ENCODE measurements at regions not wholly inside any gene's neighbourhood (a gene's known extent, or its start where the extent isn't known, plus 50 kb on each side); places are given as distances from the start of the nearest gene placed in this dataset.

GRCh38 chr5:61953913-61954312, 352.1 kb upstream of the KIF2A start:
- DNase-seq (ENCODE audit: low read depth, low spot score): no peak

GRCh38 chr5:61964201-61964600, 341.8 kb upstream of the KIF2A start:
- peak; percentile 84 for DNase-seq (ENCODE audit: low read depth, low spot score)

GRCh38 chr5:61965069-61965468, 340.9 kb upstream of the KIF2A start:
- no peak for DNase-seq (ENCODE audit: low read depth, low spot score)

- DNase-seq (ENCODE audit: low read depth, low spot score): no peak
Measured at GRCh38 chr5:61965490-61965889, 340.5 kb upstream of the KIF2A start.

GRCh38 chr5:61966296-61966955, 339.6 kb upstream of the KIF2A start:
- DNase-seq (ENCODE audit: low read depth, low spot score): peak; percentile 62

- DNase-seq (ENCODE audit: low read depth, low spot score): peak; percentile 34
Measured at GRCh38 chr5:61966997-61967396, 339.0 kb upstream of the KIF2A start.

- no peak for DNase-seq (ENCODE audit: low read depth, low spot score)
Measured at GRCh38 chr5:61967681-61968080, 338.3 kb upstream of the KIF2A start.

GRCh38 chr5:61969347-61969746, 336.7 kb upstream of the KIF2A start:
- peak; percentile 67 for DNase-seq (ENCODE audit: low read depth, low spot score)

GRCh38 chr5:61969755-61970154, 336.3 kb upstream of the KIF2A start:
- peak; percentile 32 for DNase-seq (ENCODE audit: low read depth, low spot score)

- DNase-seq (ENCODE audit: low read depth, low spot score): no peak
Measured at GRCh38 chr5:61970218-61970617, 335.8 kb upstream of the KIF2A start.

GRCh38 chr5:61974680-61975079, 331.3 kb upstream of the KIF2A start:
- no peak for DNase-seq (ENCODE audit: low read depth, low spot score)

GRCh38 chr5:61981886-61982285, 324.1 kb upstream of the KIF2A start:
- no peak for DNase-seq (ENCODE audit: low read depth, low spot score)

GRCh38 chr5:61991430-61991829, 314.6 kb upstream of the KIF2A start:
- DNase-seq (ENCODE audit: low read depth, low spot score): peak; percentile 8

GRCh38 chr5:61991866-61992265, 314.1 kb upstream of the KIF2A start:
- peak; percentile 56 for DNase-seq (ENCODE audit: low read depth, low spot score)

GRCh38 chr5:61993295-61993927, 312.6 kb upstream of the KIF2A start:
- DNase-seq (ENCODE audit: low read depth, low spot score): no peak

GRCh38 chr5:61994171-61994570, 311.8 kb upstream of the KIF2A start:
- DNase-seq (ENCODE audit: low read depth, low spot score): no peak

- no peak for DNase-seq (ENCODE audit: low read depth, low spot score)
Measured at GRCh38 chr5:61995486-61995885, 310.5 kb upstream of the KIF2A start.

GRCh38 chr5:61999371-61999770, 306.6 kb upstream of the KIF2A start:
- no peak for DNase-seq (ENCODE audit: low read depth, low spot score)

GRCh38 chr5:62000646-62001045, 305.4 kb upstream of the KIF2A start:
- no peak for DNase-seq (ENCODE audit: low read depth, low spot score)

GRCh38 chr5:62001640-62002039, 304.4 kb upstream of the KIF2A start:
- no peak for DNase-seq (ENCODE audit: low read depth, low spot score)

- no peak for DNase-seq (ENCODE audit: low read depth, low spot score)
Measured at GRCh38 chr5:62002436-62002835, 303.6 kb upstream of the KIF2A start.

- DNase-seq (ENCODE audit: low read depth, low spot score): no peak
Measured at GRCh38 chr5:62005551-62005950, 300.5 kb upstream of the KIF2A start.

- no peak for DNase-seq (ENCODE audit: low read depth, low spot score)
Measured at GRCh38 chr5:62007457-62007856, 298.5 kb upstream of the KIF2A start.

All from astrocyte of the hippocampus (primary cell).